Activated T-cell treated with anti-CD3 and anti-CD28 coated beads, Interleukin-2, amount 50 U/mL, for 24 hours (primary cell): ENCODE measurements at regions not wholly inside any gene's neighbourhood (a gene's known extent, or its start where the extent isn't known, plus 50 kb on each side); places are given as distances from the start of the nearest gene placed in this dataset.

Experiments used
- DNase-seq: peaks from one replicate; pipeline ENCODE4 v3.0.0-alpha.2; 2020
- H3K27ac Mint-ChIP-seq: 2 replicates; pipeline ENCODE4 v1.8.0; 2020; ENCODE audit warnings: mild to moderate bottlenecking, mixed read lengths
- H3K27me3 Mint-ChIP-seq: 2 replicates; pipeline ENCODE4 v1.8.0; 2020; ENCODE audit warnings: mixed read lengths
- H3K36me3 Mint-ChIP-seq: 2 replicates; pipeline ENCODE4 v1.8.0; 2020; ENCODE audit warnings: low read depth, mixed read lengths
- H3K4me1 Mint-ChIP-seq: 2 replicates; pipeline ENCODE4 v1.8.0; 2020; ENCODE audit warnings: low read depth, mixed read lengths
- H3K4me3 Mint-ChIP-seq: 2 replicates; pipeline ENCODE4 v1.8.0; 2020; ENCODE audit warnings: mild to moderate bottlenecking, moderate library complexity, mixed read lengths
- H3K9me3 Mint-ChIP-seq: 2 replicates; pipeline ENCODE4 v1.8.0; 2020; ENCODE audit warnings: mixed read lengths

DNA sequence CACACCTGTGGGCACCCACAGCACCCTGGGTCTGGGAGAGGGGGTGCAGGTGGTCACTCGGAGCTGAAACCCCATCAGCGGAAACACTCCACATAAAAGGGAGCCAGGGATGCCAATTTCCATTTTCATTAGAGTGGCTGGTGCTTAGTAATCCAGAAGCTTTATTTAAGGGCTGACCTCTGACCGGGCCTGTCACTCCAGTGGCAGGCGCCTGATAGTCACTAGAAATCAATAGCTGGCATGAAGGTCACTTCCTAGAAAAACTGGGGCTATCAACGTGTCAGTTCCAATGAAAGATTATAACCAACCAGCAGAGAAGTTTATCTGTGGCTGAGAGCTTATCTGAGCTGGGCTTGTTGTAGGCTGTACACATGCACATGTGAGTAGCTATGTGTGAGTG is 333.7 kb upstream of the SKOR2 start:
- DNase-seq, result no peak
- Mint-ChIP-seq H3K27me3 (peaks cover 4% of the 10 kb centered on the region), H3K9me3 (no peaks in the 10 kb centered on the region), H3K4me1 (no peaks in the 10 kb centered on the region), H3K36me3 (no peaks in the 10 kb centered on the region), H3K27ac (no peak overlapping the region), H3K4me3 (no peak overlapping the region)

- no peak overlapping the region for H3K4me3 Mint-ChIP-seq
- no peaks in the 10 kb centered on the region for H3K9me3 Mint-ChIP-seq
- peaks cover 5% of the 10 kb centered on the region for H3K27me3 Mint-ChIP-seq
- H3K4me1 Mint-ChIP-seq, result no peaks in the 10 kb centered on the region
- H3K36me3 Mint-ChIP-seq, result no peaks in the 10 kb centered on the region
- H3K27ac Mint-ChIP-seq, result no peak overlapping the region
- no peak for DNase-seq
These were observed 330.6 kb upstream of the SKOR2 start for GRCh38 chr18:47582093-47582492.

GRCh38 chr18:47577520-47577919 is 326.1 kb upstream of the SKOR2 start:
- H3K9me3 Mint-ChIP-seq, result no peaks in the 10 kb centered on the region
- no peak overlapping the region for H3K4me3 Mint-ChIP-seq
- peaks cover 6% of the 10 kb centered on the region for H3K27me3 Mint-ChIP-seq
- no peaks in the 10 kb centered on the region for H3K36me3 Mint-ChIP-seq
- no peak for DNase-seq
- no peaks in the 10 kb centered on the region for H3K4me1 Mint-ChIP-seq
- H3K27ac Mint-ChIP-seq, result no peak overlapping the region

DNA sequence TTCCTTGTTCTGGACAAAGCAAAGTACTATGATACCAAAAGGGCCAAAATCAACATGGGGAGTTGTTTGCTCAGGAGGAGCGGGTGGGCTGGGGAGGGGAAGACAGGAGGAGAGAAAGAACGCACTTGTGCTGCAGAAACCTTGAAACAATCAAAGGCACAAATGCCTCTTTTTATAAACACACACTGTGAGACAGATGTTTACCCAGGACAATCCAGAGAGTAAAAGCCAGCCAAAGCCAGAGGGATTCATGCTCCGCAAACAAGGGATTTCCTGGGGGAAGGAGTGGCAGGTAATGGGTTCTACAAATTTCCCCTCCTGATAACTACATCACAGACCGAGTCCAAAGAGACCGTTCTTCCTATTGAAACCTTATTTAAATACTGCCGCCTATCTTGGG is 323.5 kb upstream of the SKOR2 start:
- Mint-ChIP-seq H3K4me1 (no peaks in the 10 kb centered on the region), H3K9me3 (no peaks in the 10 kb centered on the region), H3K36me3 (no peaks in the 10 kb centered on the region), H3K27me3 (peaks cover 6% of the 10 kb centered on the region), H3K4me3 (no peak overlapping the region), H3K27ac (no peak overlapping the region)
- no peak for DNase-seq

DNA sequence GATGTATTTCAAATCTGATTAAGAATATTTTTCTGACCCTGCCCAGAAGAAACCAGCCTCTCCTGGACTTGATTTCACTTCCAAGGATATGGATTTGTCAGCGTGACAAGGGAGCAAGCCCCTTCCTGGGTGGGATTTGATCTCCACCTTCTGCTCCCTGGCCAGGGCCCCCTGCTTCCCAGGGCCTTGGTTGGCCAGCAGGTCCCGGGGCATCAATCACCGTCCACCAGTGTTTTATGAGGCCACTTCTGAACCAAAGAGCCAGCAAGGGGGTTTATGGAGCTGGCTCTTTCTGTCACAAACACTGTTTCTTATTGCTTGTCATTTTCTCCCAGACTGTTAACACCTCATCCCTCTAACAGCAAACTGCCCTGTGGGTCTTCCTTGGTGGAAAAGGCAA is 320.5 kb upstream of the SKOR2 start:
- Mint-ChIP-seq H3K4me1 (no peaks in the 10 kb centered on the region), H3K27me3 (peaks cover 18% of the 10 kb centered on the region), H3K4me3 (no peak overlapping the region), H3K9me3 (no peaks in the 10 kb centered on the region), H3K27ac (no peak overlapping the region), H3K36me3 (no peaks in the 10 kb centered on the region)
- DNase-seq, result no peak

DNA sequence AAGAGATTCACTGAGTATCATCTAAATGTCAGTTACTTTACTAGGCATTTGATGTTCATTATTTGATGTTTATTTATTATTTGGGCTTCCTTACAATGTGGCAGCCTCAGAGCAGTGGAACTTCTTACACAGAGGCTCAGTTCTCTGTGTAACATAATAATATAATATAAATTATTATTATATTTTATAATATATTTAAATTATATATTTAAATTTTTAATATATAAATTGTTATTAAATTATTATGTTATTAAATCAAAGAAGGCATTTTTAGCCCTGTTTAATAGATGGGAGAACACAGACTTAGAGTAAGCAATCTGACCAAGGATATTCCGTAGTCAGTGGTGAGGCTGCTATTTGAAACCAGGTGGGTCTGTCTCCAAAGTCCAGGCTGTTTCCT is 315.3 kb upstream of the SKOR2 start:
- no peak overlapping the region for H3K4me3 Mint-ChIP-seq
- no peaks in the 10 kb centered on the region for H3K36me3 Mint-ChIP-seq
- H3K27me3 Mint-ChIP-seq, result peaks cover 18% of the 10 kb centered on the region

GRCh38 chr18:47560723-47561715 is 309.6 kb upstream of the SKOR2 start:
- Mint-ChIP-seq H3K27ac (no peak overlapping the region), H3K4me3 (no peak overlapping the region), H3K36me3 (no peaks in the 10 kb centered on the region), H3K4me1 (no peaks in the 10 kb centered on the region), H3K27me3 (peaks cover 25% of the 10 kb centered on the region), H3K9me3 (peaks cover 4% of the 10 kb centered on the region)
- no peak for DNase-seq

More for the DNA sequence above, 315.3 kb upstream of the SKOR2 start:
- no peaks in the 10 kb centered on the region for H3K4me1 Mint-ChIP-seq
- H3K27ac Mint-ChIP-seq, result no peak overlapping the region
- DNase-seq, result no peak
- peaks cover 4% of the 10 kb centered on the region for H3K9me3 Mint-ChIP-seq

- no peaks in the 10 kb centered on the region for H3K9me3 Mint-ChIP-seq
- peaks cover 25% of the 10 kb centered on the region for H3K27me3 Mint-ChIP-seq
- H3K4me1 Mint-ChIP-seq, result no peaks in the 10 kb centered on the region
These were observed 306.8 kb upstream of the SKOR2 start for GRCh38 chr18:47558110-47558750.

GRCh38 chr18:47557160-47557559 is 305.7 kb upstream of the SKOR2 start:
- Mint-ChIP-seq H3K4me3 (no peak overlapping the region), H3K9me3 (no peaks in the 10 kb centered on the region), H3K4me1 (no peaks in the 10 kb centered on the region)

More at GRCh38 chr18:47558110-47558750, 306.8 kb upstream of the SKOR2 start:
- no peak overlapping the region for H3K4me3 Mint-ChIP-seq
- DNase-seq, result no peak
- no peaks in the 10 kb centered on the region for H3K36me3 Mint-ChIP-seq
- H3K27ac Mint-ChIP-seq, result no peak overlapping the region

GRCh38 chr18:47552783-47553182 is 301.3 kb upstream of the SKOR2 start:
- Mint-ChIP-seq H3K27me3 (peaks cover 9% of the 10 kb centered on the region), H3K27ac (no peak overlapping the region), H3K4me1 (no peaks in the 10 kb centered on the region), H3K4me3 (no peak overlapping the region), H3K9me3 (no peaks in the 10 kb centered on the region), H3K36me3 (no peaks in the 10 kb centered on the region)
- DNase-seq, result no peak

More at GRCh38 chr18:47557160-47557559, 305.7 kb upstream of the SKOR2 start:
- Mint-ChIP-seq H3K27me3 (peaks cover 25% of the 10 kb centered on the region), H3K27ac (no peak overlapping the region), H3K36me3 (no peaks in the 10 kb centered on the region)
- no peak for DNase-seq

GRCh38 chr18:47550611-47551010 is 299.2 kb upstream of the SKOR2 start:
- H3K36me3 Mint-ChIP-seq, result no peaks in the 10 kb centered on the region
- no peaks in the 10 kb centered on the region for H3K9me3 Mint-ChIP-seq
- H3K27ac Mint-ChIP-seq, result no peak overlapping the region
- H3K4me1 Mint-ChIP-seq, result no peaks in the 10 kb centered on the region
- no peak for DNase-seq
- H3K27me3 Mint-ChIP-seq, result peaks cover 10% of the 10 kb centered on the region
- no peak overlapping the region for H3K4me3 Mint-ChIP-seq

DNA sequence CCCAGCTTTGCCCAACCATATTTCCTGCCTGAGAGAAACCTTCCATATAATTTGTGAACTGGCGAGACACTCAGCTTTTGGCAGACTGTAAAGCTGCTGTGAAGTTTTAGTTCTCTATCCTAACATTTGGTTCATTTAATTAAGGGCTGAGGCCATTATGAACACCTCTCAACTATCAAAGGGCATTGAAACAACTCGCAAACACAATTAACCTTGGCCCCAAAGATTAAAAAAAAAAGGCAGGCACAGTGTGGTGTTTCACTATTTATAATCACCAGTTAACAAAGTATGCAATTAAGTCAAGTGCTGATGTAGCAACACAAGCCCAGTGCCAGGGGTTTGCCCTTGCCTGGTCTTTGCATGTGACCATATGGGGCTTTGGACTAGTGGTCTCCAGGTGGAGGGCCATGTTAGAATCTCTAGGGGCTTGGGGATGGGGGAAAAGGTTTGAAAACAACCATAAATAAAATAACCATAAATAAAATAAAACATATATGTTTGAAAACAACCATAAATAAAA is 297.6 kb upstream of the SKOR2 start:
- H3K36me3 Mint-ChIP-seq, result no peaks in the 10 kb centered on the region
- H3K4me1 Mint-ChIP-seq, result no peaks in the 10 kb centered on the region
- DNase-seq, result no peak
- H3K9me3 Mint-ChIP-seq, result no peaks in the 10 kb centered on the region
- H3K27me3 Mint-ChIP-seq, result peaks cover 17% of the 10 kb centered on the region
- no peak overlapping the region for H3K4me3 Mint-ChIP-seq
- H3K27ac Mint-ChIP-seq, result no peak overlapping the region

- DNase-seq, result no peak
- H3K9me3 Mint-ChIP-seq, result no peaks in the 10 kb centered on the region
- H3K36me3 Mint-ChIP-seq, result no peaks in the 10 kb centered on the region
- no peak overlapping the region for H3K4me3 Mint-ChIP-seq
- H3K4me1 Mint-ChIP-seq, result no peaks in the 10 kb centered on the region
- no peak overlapping the region for H3K27ac Mint-ChIP-seq
- H3K27me3 Mint-ChIP-seq, result peaks cover 21% of the 10 kb centered on the region
These were observed 296.2 kb upstream of the SKOR2 start for GRCh38 chr18:47547539-47548202.

GRCh38 chr18:47545613-47546012 is 294.2 kb upstream of the SKOR2 start:
- Mint-ChIP-seq H3K36me3 (no peaks in the 10 kb centered on the region), H3K27ac (no peak overlapping the region), H3K27me3 (peaks cover 26% of the 10 kb centered on the region), H3K4me1 (no peaks in the 10 kb centered on the region), H3K4me3 (no peak overlapping the region), H3K9me3 (no peaks in the 10 kb centered on the region)
- no peak for DNase-seq
